Liver (tissue), 7 donors: ENCODE measurements at regions not wholly inside any gene's neighbourhood (a gene's known extent, or its start where the extent isn't known, plus 50 kb on each side); places are given as distances from the start of the nearest gene placed in this dataset.
"Not testable (repeated sequence)": the region's sequence is repeated elsewhere in the genome, so short reads cannot be mapped to it uniquely, and the experiment has no call there.

Experiments
- DNase-seq: peaks from one replicate; pipeline ENCODE4 v3.0.0-alpha.2; 2017; ENCODE audit warnings: low spot score
- H3K27ac ChIP-seq, 2 donors: one replicate each; pipeline ENCODE4 v1.7.0; 2013; ENCODE audit warnings: inconsistent platforms in 2 of 2, low read length in 2 of 2, control low read depth in 1 of 2, low read depth in 1 of 2, mild to moderate bottlenecking in 1 of 2
- H3K27me3 ChIP-seq, 4 donors: one replicate each; pipeline versions ENCODE4 v1.6.1 to v1.7.0; 2013; ENCODE audit warnings: low read length in 3 of 4, inconsistent platforms in 1 of 4, mild to moderate bottlenecking in 1 of 4, moderate library complexity in 1 of 4; ENCODE audit not compliant: control insufficient read depth in 4 of 4, insufficient read depth in 4 of 4
- H3K36me3 ChIP-seq, 4 donors: one replicate each; pipeline versions ENCODE4 v1.6.1 to v1.7.0; 2013; ENCODE audit warnings: low read length in 3 of 4, mild to moderate bottlenecking in 3 of 4, low read depth in 1 of 4, moderate library complexity in 1 of 4; ENCODE audit not compliant: control insufficient read depth in 4 of 4, insufficient read depth in 3 of 4
- H3K4me1 ChIP-seq, 4 donors: one replicate each; pipeline versions ENCODE4 v1.6.1 to v1.7.0; 2013; ENCODE audit warnings: low read length in 3 of 4, mild to moderate bottlenecking in 3 of 4, moderate library complexity in 1 of 4; ENCODE audit not compliant: control insufficient read depth in 4 of 4, insufficient read depth in 4 of 4
- H3K4me3 ChIP-seq, 3 donors: one replicate each; pipeline versions ENCODE4 v1.6.1 to v1.7.0; 2013; ENCODE audit warnings: low read length in 3 of 3, control low read depth in 1 of 3, low read depth in 1 of 3, mild to moderate bottlenecking in 1 of 3
- H3K9ac ChIP-seq, 2 donors: one replicate each; pipeline ENCODE4 v1.7.0; 2013; ENCODE audit warnings: low read length in 2 of 2, mild to moderate bottlenecking in 2 of 2, moderate library complexity in 2 of 2, control low read depth in 1 of 2, low read depth in 1 of 2
- H3K9me3 ChIP-seq, 4 donors: one replicate each; pipeline versions ENCODE4 v1.6.1 to v1.7.0; 2013; ENCODE audit warnings: low read length in 3 of 4; ENCODE audit not compliant: control insufficient read depth in 4 of 4
- EGR1 ChIP-seq, 2 donors: IDR thresholded peaks; 2 replicates each; pipeline ENCODE4 v1.6.1; 2016 to 2018; ENCODE audit warnings: antibody characterized with exemption in 2 of 2, low read depth in 2 of 2
- FOXA1 ChIP-seq: IDR thresholded peaks from 2 replicates; pipeline ENCODE4 v1.6.1; 2016; ENCODE audit warnings: antibody characterized with exemption
- FOXA2 ChIP-seq: IDR thresholded peaks from 2 replicates; pipeline ENCODE4 v1.6.1; 2016; ENCODE audit warnings: antibody characterized with exemption
- GABPA ChIP-seq, 2 donors: IDR thresholded peaks in 1 of 2; conservative IDR thresholded peaks in 1 of 2; 2 replicates each; pipeline ENCODE4 v1.6.1; 2016; ENCODE audit warnings: antibody characterized with exemption in 2 of 2, mild to moderate bottlenecking in 1 of 2, moderate library complexity in 1 of 2
- HNF4A ChIP-seq, 2 donors: conservative IDR thresholded peaks; 2 replicates each; pipeline ENCODE4 v1.6.1; 2016; ENCODE audit warnings: antibody characterized with exemption in 2 of 2, mild to moderate bottlenecking in 2 of 2
- HNF4G ChIP-seq: IDR thresholded peaks from 2 replicates; pipeline ENCODE4 v1.6.1; 2016; ENCODE audit warnings: antibody characterized with exemption
- NR2F2 ChIP-seq: IDR thresholded peaks from 2 replicates; pipeline ENCODE4 v1.6.1; 2016; ENCODE audit warnings: antibody characterized with exemption
- RAD21 ChIP-seq, 2 donors: IDR thresholded peaks; 2 replicates each; pipeline ENCODE4 v1.6.1; 2016; ENCODE audit warnings: antibody characterized with exemption in 2 of 2, mild to moderate bottlenecking in 2 of 2
- RXRA ChIP-seq, 2 donors: IDR thresholded peaks; 2 replicates each; pipeline ENCODE4 v1.6.1; 2017 to 2018; ENCODE audit warnings: antibody characterized with exemption in 2 of 2, mild to moderate bottlenecking in 1 of 2
- SP1 ChIP-seq: IDR thresholded peaks from 2 replicates; pipeline ENCODE4 v1.6.1; 2018; ENCODE audit warnings: antibody characterized with exemption, mild to moderate bottlenecking
- TAF1 ChIP-seq: conservative IDR thresholded peaks from 2 replicates; pipeline ENCODE4 v1.6.1; 2016; ENCODE audit warnings: antibody characterized with exemption, mild to moderate bottlenecking
- YY1 ChIP-seq: IDR thresholded peaks from 2 replicates; pipeline ENCODE4 v1.6.1; 2016; ENCODE audit warnings: antibody characterized with exemption, mild to moderate bottlenecking
- WGBS: extraction: QIAGEN DNeasy Blood & Tissue Kit; methylation state at CpG from one replicate; pipeline ENCODE4 v1.1.7; 2013; 5-methylcytosine and 5-hydroxymethylcytosine counted together
- TF ChIP-seq, protein P1 (sequence below): IDR thresholded peaks from 2 replicates; pipeline ENCODE4 v1.6.1; 2016; ENCODE audit warnings: antibody characterized with exemption
- TF ChIP-seq, protein P2 (sequence below): IDR thresholded peaks from 2 replicates; pipeline ENCODE4 v1.6.1; 2016; ENCODE audit warnings: antibody characterized with exemption, mild to moderate bottlenecking
- TF ChIP-seq, protein P3 (sequence below): IDR thresholded peaks from 2 replicates; pipeline ENCODE4 v1.6.1; 2016; ENCODE audit warnings: antibody characterized with exemption
- TF ChIP-seq, protein P4 (sequence below): IDR thresholded peaks from 2 replicates; pipeline ENCODE4 v1.6.1; 2016; ENCODE audit warnings: antibody characterized with exemption
- donor health status: healthy.
- donor health status: healthy.
- donor health status: healthy.
- donor health status: healthy.

GRCh38 chr2:145524836-145525235, 1004.9 kb upstream of the ZEB2 start:
- Histone ChIP-seq H3K4me3 (no peak overlapping the region), H3K27me3 (no peaks in the 10 kb centered on the region), H3K36me3 (no peaks in the 10 kb centered on the region), H3K9me3 (no peaks in the 10 kb centered on the region), H3K27ac (no peak overlapping the region), H3K4me1 (no peaks in the 10 kb centered on the region), H3K9ac (no peak overlapping the region)
- no peak for DNase-seq
- TF ChIP-seq, protein P1, sequence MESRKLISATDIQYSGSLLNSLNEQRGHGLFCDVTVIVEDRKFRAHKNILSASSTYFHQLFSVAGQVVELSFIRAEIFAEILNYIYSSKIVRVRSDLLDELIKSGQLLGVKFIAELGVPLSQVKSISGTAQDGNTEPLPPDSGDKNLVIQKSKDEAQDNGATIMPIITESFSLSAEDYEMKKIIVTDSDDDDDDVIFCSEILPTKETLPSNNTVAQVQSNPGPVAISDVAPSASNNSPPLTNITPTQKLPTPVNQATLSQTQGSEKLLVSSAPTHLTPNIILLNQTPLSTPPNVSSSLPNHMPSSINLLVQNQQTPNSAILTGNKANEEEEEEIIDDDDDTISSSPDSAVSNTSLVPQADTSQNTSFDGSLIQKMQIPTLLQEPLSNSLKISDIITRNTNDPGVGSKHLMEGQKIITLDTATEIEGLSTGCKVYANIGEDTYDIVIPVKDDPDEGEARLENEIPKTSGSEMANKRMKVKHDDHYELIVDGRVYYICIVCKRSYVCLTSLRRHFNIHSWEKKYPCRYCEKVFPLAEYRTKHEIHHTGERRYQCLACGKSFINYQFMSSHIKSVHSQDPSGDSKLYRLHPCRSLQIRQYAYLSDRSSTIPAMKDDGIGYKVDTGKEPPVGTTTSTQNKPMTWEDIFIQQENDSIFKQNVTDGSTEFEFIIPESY = no peak
- TF ChIP-seq RAD21 (IDR thresholded peaks at IDR 0.05) (no peak), NR2F2 (no peak), YY1 (no peak), EGR1 (IDR thresholded peaks at IDR 0.05; ENCODE audit: low read depth in 2 of 2) (no peak), TAF1 (no peak), HNF4G (no peak), GABPA (IDR thresholded peaks at IDR 0.05 in 1 of 2, conservative IDR thresholded peaks at IDR 0.05 in 1 of 2) (no peak), HNF4A (conservative IDR thresholded peaks at IDR 0.05) (no peak)
- TF ChIP-seq, protein P2, sequence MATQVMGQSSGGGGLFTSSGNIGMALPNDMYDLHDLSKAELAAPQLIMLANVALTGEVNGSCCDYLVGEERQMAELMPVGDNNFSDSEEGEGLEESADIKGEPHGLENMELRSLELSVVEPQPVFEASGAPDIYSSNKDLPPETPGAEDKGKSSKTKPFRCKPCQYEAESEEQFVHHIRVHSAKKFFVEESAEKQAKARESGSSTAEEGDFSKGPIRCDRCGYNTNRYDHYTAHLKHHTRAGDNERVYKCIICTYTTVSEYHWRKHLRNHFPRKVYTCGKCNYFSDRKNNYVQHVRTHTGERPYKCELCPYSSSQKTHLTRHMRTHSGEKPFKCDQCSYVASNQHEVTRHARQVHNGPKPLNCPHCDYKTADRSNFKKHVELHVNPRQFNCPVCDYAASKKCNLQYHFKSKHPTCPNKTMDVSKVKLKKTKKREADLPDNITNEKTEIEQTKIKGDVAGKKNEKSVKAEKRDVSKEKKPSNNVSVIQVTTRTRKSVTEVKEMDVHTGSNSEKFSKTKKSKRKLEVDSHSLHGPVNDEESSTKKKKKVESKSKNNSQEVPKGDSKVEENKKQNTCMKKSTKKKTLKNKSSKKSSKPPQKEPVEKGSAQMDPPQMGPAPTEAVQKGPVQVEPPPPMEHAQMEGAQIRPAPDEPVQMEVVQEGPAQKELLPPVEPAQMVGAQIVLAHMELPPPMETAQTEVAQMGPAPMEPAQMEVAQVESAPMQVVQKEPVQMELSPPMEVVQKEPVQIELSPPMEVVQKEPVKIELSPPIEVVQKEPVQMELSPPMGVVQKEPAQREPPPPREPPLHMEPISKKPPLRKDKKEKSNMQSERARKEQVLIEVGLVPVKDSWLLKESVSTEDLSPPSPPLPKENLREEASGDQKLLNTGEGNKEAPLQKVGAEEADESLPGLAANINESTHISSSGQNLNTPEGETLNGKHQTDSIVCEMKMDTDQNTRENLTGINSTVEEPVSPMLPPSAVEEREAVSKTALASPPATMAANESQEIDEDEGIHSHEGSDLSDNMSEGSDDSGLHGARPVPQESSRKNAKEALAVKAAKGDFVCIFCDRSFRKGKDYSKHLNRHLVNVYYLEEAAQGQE = no peak
- TF ChIP-seq, protein P3, sequence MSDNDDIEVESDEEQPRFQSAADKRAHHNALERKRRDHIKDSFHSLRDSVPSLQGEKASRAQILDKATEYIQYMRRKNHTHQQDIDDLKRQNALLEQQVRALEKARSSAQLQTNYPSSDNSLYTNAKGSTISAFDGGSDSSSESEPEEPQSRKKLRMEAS = no peak
- TF ChIP-seq, protein P4, sequence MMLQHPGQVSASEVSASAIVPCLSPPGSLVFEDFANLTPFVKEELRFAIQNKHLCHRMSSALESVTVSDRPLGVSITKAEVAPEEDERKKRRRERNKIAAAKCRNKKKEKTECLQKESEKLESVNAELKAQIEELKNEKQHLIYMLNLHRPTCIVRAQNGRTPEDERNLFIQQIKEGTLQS = no peak
- 63% methylated on average over 1 of the region's 1 CpG for WGBS

GRCh38 chr2:145524303-145524702, 1004.4 kb upstream of the ZEB2 start:
- no peaks in the 10 kb centered on the region for H3K9me3 ChIP-seq
- no peaks in the 10 kb centered on the region for H3K27me3 ChIP-seq
- no peak overlapping the region for H3K4me3 ChIP-seq
- WGBS = 81% methylated on average over 6 of the region's 6 CpGs
- H3K36me3 ChIP-seq = no peaks in the 10 kb centered on the region
- H3K27ac ChIP-seq = no peak overlapping the region
- H3K9ac ChIP-seq = no peak overlapping the region
- DNase-seq = no peak
- no peaks in the 10 kb centered on the region for H3K4me1 ChIP-seq
- no peak for TF ChIP-seq FOXA2
- TF ChIP-seq GABPA (IDR thresholded peaks at IDR 0.05 in 1 of 2, conservative IDR thresholded peaks at IDR 0.05 in 1 of 2) = no peak
- no peak for TF ChIP-seq FOXA1
- TF ChIP-seq, protein P4 = no peak
- TF ChIP-seq RXRA (IDR thresholded peaks at IDR 0.05) = no peak
- no peak for TF ChIP-seq TAF1
- no peak for TF ChIP-seq SP1
- TF ChIP-seq, protein P2 = no peak
- TF ChIP-seq YY1 = no peak
- TF ChIP-seq NR2F2 = no peak
- no peak for TF ChIP-seq RAD21 (IDR thresholded peaks at IDR 0.05)

DNA sequence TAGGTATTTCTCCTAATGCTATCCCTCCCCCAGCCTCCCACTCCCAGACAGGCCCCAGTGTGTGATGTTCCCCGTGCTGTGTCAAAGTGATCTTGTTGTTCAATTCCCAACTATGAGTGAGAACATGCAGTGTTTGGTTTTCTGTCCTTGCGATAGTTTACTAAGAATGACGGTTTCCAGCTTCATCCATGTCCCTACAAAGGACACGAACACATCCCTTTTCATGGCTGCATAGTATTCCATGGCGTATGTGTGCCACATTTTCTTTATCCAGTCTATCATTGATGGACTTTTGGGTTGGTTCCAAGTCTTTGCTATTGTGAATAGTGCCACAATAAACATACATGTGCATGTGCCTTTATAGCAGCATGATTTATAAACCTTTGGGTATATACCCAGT, 999.3 kb upstream of the ZEB2 start:
- H3K4me3 ChIP-seq, H3K9ac ChIP-seq, DNase-seq, H3K36me3 ChIP-seq, H3K27ac ChIP-seq, H3K27me3 ChIP-seq, H3K4me1 ChIP-seq, H3K9me3 ChIP-seq: not testable (repeated sequence)
- WGBS = 91% methylated on average over 5 of the region's 5 CpGs
